Endothelial cell of umbilical vein (primary cell): ENCODE measurements at regions not wholly inside any gene's neighbourhood (a gene's known extent, or its start where the extent isn't known, plus 50 kb on each side); places are given as distances from the start of the nearest gene placed in this dataset. TPM values are rescaled to one million over a fixed set of nuclear protein-coding genes. Genes with fewer than 3 reads are reported as not detected.

Experiments used
- BruUV-seq: library from RNA; stranded (reverse); fragments of 400-500 nt; replicated peaks from 2 replicates; lab custom pipeline; 2021; lab: Mats Ljungman, UMichigan
- CTCF ChIA-PET: fragments of 300-600, 350-600 bp; sonication (Branson Sonifier 250); formaldehyde crosslinking; loops from one replicate; lab custom pipeline; 2021; ENCODE audit warnings: antibody characterized with exemption, inconsistent platforms; lab: Charles Lee
- POLR2A ChIA-PET: fragments of 300-600, 350-600 bp; sonication (Branson Sonifier 250); formaldehyde crosslinking; loops from one replicate; lab custom pipeline; 2021; ENCODE audit warnings: antibody characterized with exemption, inconsistent platforms; lab: Charles Lee
- DNase-seq: peaks from one replicate; pipeline ENCODE4 v3.0.0-alpha.2; 2011; ENCODE audit warnings: low read depth, low spot score
- FAIRE-seq: peaks from 2 replicates; lab custom pipeline; 2011; peaks lifted over from hg19 to GRCh38; lab: Jason Lieb, UNC
- H2AFZ ChIP-seq: 2 replicates; pipeline ENCODE4 v1.6.0; 2012; ENCODE audit warnings: low read depth, low read length, control low read depth, inconsistent platforms
- H3K27ac ChIP-seq: 2 replicates; pipeline ENCODE4 v1.5.1; 2011; ENCODE audit warnings: low read depth, mild to moderate bottlenecking, control low read depth, low read length, moderate library complexity; ENCODE audit not compliant: insufficient read depth
- H3K27me3 ChIP-seq, 2 experiments: 2 replicates each; pipeline versions ENCODE4 v1.6.0 to v1.6.1; 2011; ENCODE audit warnings: low read length in 2 of 2, mixed read lengths in 1 of 2; ENCODE audit not compliant: control insufficient read depth in 2 of 2, insufficient read depth in 2 of 2
- H3K36me3 ChIP-seq, 2 experiments: 2 replicates in 1 of 2; 3 replicates in 1 of 2; pipeline ENCODE4 v1.5.1; 2011; ENCODE audit warnings: low read length in 2 of 2, mild to moderate bottlenecking in 1 of 2, moderate library complexity in 1 of 2; ENCODE audit not compliant: control insufficient read depth in 2 of 2, insufficient read depth in 2 of 2; ENCODE audit errors: extremely low read depth in 1 of 2
- H3K4me1 ChIP-seq: 3 replicates; pipeline ENCODE4 v1.5.1; 2011; ENCODE audit warnings: mild to moderate bottlenecking, low read length; ENCODE audit not compliant: control insufficient read depth, insufficient read depth; ENCODE audit errors: extremely low read depth
- H3K4me2 ChIP-seq: 2 replicates; pipeline ENCODE4 v1.6.1; 2011; ENCODE audit warnings: low read length, control low read depth, mixed read lengths; ENCODE audit not compliant: insufficient read depth
- H3K4me3 ChIP-seq, 3 experiments: fragments of 200-600 bp in 1 of 3; sonication (generic), shearing (Covaris generic) in 1 of 3; replicated peaks in 1 of 3; 2 replicates each; pipeline ENCODE4 v1.5.1; 2011 to 2016; ENCODE audit warnings: control low read depth in 3 of 3, low read length in 3 of 3, mild to moderate bottlenecking in 2 of 3, inconsistent platforms in 1 of 3, low read depth in 1 of 3, moderate library complexity in 1 of 3; ENCODE audit not compliant: insufficient read depth in 1 of 3
- H3K79me2 ChIP-seq: 2 replicates; pipeline ENCODE4 v1.6.0; 2012; ENCODE audit warnings: low read length, inconsistent platforms; ENCODE audit not compliant: control insufficient read depth, insufficient read depth
- H3K9ac ChIP-seq: replicated peaks from 2 replicates; pipeline ENCODE3; 2011; ENCODE audit warnings: low read length, control low read depth; ENCODE audit not compliant: insufficient read depth; ENCODE audit errors: extremely low read depth
- H3K9me1 ChIP-seq: replicated peaks from 3 replicates; pipeline ENCODE4 v1.6.0; 2011; ENCODE audit warnings: mild to moderate bottlenecking, low read length; ENCODE audit not compliant: control insufficient read depth, insufficient read depth; ENCODE audit errors: extremely low read depth
- H3K9me3 ChIP-seq: replicated peaks from 2 replicates; pipeline ENCODE4 v1.5.1; 2012; ENCODE audit warnings: low read length, inconsistent platforms; ENCODE audit not compliant: control insufficient read depth, insufficient read depth
- H4K20me1 ChIP-seq: replicated peaks from 2 replicates; pipeline ENCODE3; 2011; ENCODE audit warnings: mild to moderate bottlenecking, low read length; ENCODE audit not compliant: control insufficient read depth, insufficient read depth; ENCODE audit errors: extremely low read depth
- EZH2 ChIP-seq: IDR thresholded peaks from 2 replicates; pipeline ENCODE4 v1.6.1; 2012; ENCODE audit warnings: borderline replicate concordance, low read depth, mild to moderate bottlenecking, moderate library complexity, low read length, inconsistent platforms; ENCODE audit not compliant: severe bottlenecking
- FOS ChIP-seq: IDR thresholded peaks from 2 replicates; pipeline ENCODE4 v1.6.1; 2011; ENCODE audit warnings: mild to moderate bottlenecking, low read length, moderate library complexity, borderline replicate concordance; ENCODE audit not compliant: insufficient read depth
- GATA2 ChIP-seq: IDR thresholded peaks from 2 replicates; pipeline ENCODE4 v1.7.0; 2011; ENCODE audit warnings: low read depth, mild to moderate bottlenecking, moderate library complexity, mixed read lengths, low read length; ENCODE audit not compliant: insufficient read length, insufficient read depth
- JUN ChIP-seq: IDR thresholded peaks from 2 replicates; pipeline ENCODE4 v1.6.1; 2011; ENCODE audit warnings: borderline replicate concordance, low read depth; ENCODE audit not compliant: insufficient read length, insufficient read depth
- MYC ChIP-seq: IDR thresholded peaks from one replicate; pipeline ENCODE4 v1.6.1; 2011; ENCODE audit warnings: mild to moderate bottlenecking, low read depth, low read length
- POLR2A ChIP-seq: IDR thresholded peaks from 2 replicates; pipeline ENCODE4 v1.6.1; 2012; ENCODE audit warnings: low read depth, mild to moderate bottlenecking, control low read depth, low read length
- POLR2AphosphoS5 ChIP-seq: IDR thresholded peaks from 2 replicates; pipeline ENCODE4 v1.6.1; 2012; ENCODE audit warnings: low read depth, mild to moderate bottlenecking, control low read depth, low read length, moderate library complexity; ENCODE audit not compliant: insufficient read depth
- dilution Hi-C: fragments of 300-500 bp; cut with MboI; formaldehyde crosslinking; loops from one replicate; pipeline ENCODE4 v1.15.0; 2019; ENCODE audit warnings: low sequenced_read_pairs; ENCODE audit not compliant: extremely low pct_ligation_motif_present
- intact Hi-C: fragments of 100-400 bp; cut with micrococcal nuclease; formaldehyde crosslinking; loops from one replicate; pipeline ENCODE4 v1.10.0; 2022
- small RNA-seq: library from RNA; depleted of rRNA; stranded (forward); fragments of <200 nt; gene quantifications from one replicate; pipeline ENCODE3, GENCODE V24; 2012; ENCODE audit warnings: low replicate concordance, low read depth; ENCODE audit not compliant: insufficient read depth, insufficient read length
- TF ChIP-seq, protein P1 (sequence below), 2 donors: IDR thresholded peaks; 1 replicate in 1 of 2; 2 replicates in 1 of 2; pipeline ENCODE4 v1.5.1; 2011; ENCODE audit warnings: low read length in 2 of 2, mild to moderate bottlenecking in 2 of 2, moderate library complexity in 2 of 2, control low read depth in 1 of 2, inconsistent platforms in 1 of 2, low read depth in 1 of 2; ENCODE audit not compliant: insufficient read depth in 1 of 2; ENCODE audit errors: extremely low read depth in 1 of 2
- TF ChIP-seq, protein P2 (sequence below): IDR thresholded peaks from 2 replicates; pipeline ENCODE4 v1.6.1; 2011; ENCODE audit not compliant: insufficient read depth, insufficient read length

DNA sequence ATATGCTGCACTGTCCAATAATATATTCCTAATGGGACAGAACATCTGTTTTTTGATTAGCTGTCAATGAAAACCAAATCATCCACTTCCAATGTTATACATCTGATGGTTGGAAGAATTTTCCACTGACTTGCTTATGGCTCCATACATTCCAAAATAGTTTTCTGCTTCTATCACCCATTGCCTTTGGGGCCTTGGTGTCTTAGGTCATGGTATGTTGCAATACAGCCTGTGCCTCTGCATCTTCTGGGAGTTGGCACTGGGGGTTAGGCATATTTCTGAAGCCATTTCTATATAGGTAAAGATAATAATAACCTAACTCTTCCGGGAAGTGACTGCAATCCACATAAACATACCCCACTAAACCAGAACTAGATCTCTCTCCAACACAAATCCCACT lies 53.2 kb upstream of the NR3C2 start:
- Histone ChIP-seq H3K4me2 (no peak overlapping the region), H4K20me1 (no peaks in the 10 kb centered on the region), H3K36me3 (no peaks in the 10 kb centered on the region), H3K9me1 (no peaks in the 10 kb centered on the region), H3K27ac (no peak overlapping the region), H3K9ac (no peak overlapping the region), H3K4me3 (no peak overlapping the region), H3K27me3 (no peaks in the 10 kb centered on the region), H3K79me2 (no peaks in the 10 kb centered on the region), H3K9me3 (no peaks in the 10 kb centered on the region), H2AFZ (no peak overlapping the region), H3K4me1 (no peaks in the 10 kb centered on the region)
- ChIA-PET CTCF (no interaction called here), POLR2A (no interaction called here)
- TF ChIP-seq MYC (no peak), POLR2A (no peak), JUN (no peak), POLR2AphosphoS5 (no peak), FOS (no peak), GATA2 (no peak), EZH2 (no peak)
- TF ChIP-seq, protein P1, sequence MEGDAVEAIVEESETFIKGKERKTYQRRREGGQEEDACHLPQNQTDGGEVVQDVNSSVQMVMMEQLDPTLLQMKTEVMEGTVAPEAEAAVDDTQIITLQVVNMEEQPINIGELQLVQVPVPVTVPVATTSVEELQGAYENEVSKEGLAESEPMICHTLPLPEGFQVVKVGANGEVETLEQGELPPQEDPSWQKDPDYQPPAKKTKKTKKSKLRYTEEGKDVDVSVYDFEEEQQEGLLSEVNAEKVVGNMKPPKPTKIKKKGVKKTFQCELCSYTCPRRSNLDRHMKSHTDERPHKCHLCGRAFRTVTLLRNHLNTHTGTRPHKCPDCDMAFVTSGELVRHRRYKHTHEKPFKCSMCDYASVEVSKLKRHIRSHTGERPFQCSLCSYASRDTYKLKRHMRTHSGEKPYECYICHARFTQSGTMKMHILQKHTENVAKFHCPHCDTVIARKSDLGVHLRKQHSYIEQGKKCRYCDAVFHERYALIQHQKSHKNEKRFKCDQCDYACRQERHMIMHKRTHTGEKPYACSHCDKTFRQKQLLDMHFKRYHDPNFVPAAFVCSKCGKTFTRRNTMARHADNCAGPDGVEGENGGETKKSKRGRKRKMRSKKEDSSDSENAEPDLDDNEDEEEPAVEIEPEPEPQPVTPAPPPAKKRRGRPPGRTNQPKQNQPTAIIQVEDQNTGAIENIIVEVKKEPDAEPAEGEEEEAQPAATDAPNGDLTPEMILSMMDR (IDR thresholded peaks at IDR 0.05; ENCODE audit: extremely low read depth in 1 of 2, insufficient read depth in 1 of 2, low read depth in 1 of 2, low read length in 2 of 2): no peak
- TF ChIP-seq, protein P2, sequence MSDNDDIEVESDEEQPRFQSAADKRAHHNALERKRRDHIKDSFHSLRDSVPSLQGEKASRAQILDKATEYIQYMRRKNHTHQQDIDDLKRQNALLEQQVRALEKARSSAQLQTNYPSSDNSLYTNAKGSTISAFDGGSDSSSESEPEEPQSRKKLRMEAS: no peak
- no peak for FAIRE-seq
- DNase-seq: no peak
- BruUV-seq: no TSS peak
- intact Hi-C loops (no loop called here), dilution Hi-C loops (no loop called here)

Small RNA genes in the stretch of these regions (small RNA-seq; reads per million reads assigned to genes)
- not detected for gene RNA5SP166
- not detected for gene RNU7-197P
